AG04450 (cell line): ENCODE measurements at regions not wholly inside any gene's neighbourhood (a gene's known extent, or its start where the extent isn't known, plus 50 kb on each side); places are given as distances from the start of the nearest gene placed in this dataset.

Experiments
- CTCF ChIA-PET: fragments of 300-600, 350-600 bp; formaldehyde crosslinking; extraction: SDS; loops from one replicate; lab custom pipeline; 2022; ENCODE audit warnings: antibody characterized with exemption, inconsistent platforms; lab: Charles Lee
- POLR2A ChIA-PET: fragments of 350-600 bp; formaldehyde crosslinking; extraction: SDS; loops from one replicate; lab custom pipeline; 2021; ENCODE audit warnings: antibody characterized with exemption, inconsistent platforms; lab: Yijun Ruan, JAX
- DNase-seq: peaks from one replicate; pipeline ENCODE4 v3.0.0-alpha.2; 2011; ENCODE audit warnings: low read depth, low spot score
- H3K27ac ChIP-seq: one replicate; pipeline ENCODE4 v1.5.1; 2012; ENCODE audit warnings: low read depth, low read length, control low read depth
- H3K27me3 ChIP-seq: one replicate; pipeline ENCODE4 v1.6.0; 2012; ENCODE audit warnings: low read length; ENCODE audit not compliant: control insufficient read depth, insufficient read depth
- H3K4me3 ChIP-seq: 2 replicates; pipeline ENCODE4 v1.5.1; 2011; ENCODE audit warnings: mild to moderate bottlenecking, low read depth, low read length, control low read depth
- H3K9me3 ChIP-seq: 2 replicates; pipeline ENCODE4 v1.5.1; 2012; ENCODE audit warnings: low read length; ENCODE audit not compliant: control insufficient read depth, insufficient read depth
- CTCF ChIP-seq: IDR thresholded peaks from 2 replicates; pipeline ENCODE4 v1.5.1; 2011; ENCODE audit warnings: low read depth, low read length, control low read depth, inconsistent platforms

- H3K4me3 ChIP-seq = no peak overlapping the region
- H3K9me3 ChIP-seq = peaks cover 4% of the 10 kb centered on the region; the same call in 1 of the 2 replicates
- TF ChIP-seq CTCF = no peak
- H3K27ac ChIP-seq = no peak overlapping the region
- DNase-seq = no peak
- ChIA-PET POLR2A (no interaction called here), CTCF (no interaction called here)
- no peaks in the 10 kb centered on the region for H3K27me3 ChIP-seq
Measured at GRCh38 chr20:18922251-18922650, 108.7 kb downstream of the SCP2D1 start.

GRCh38 chr20:18922898-18923297 lies 109.3 kb downstream of the SCP2D1 start:
- H3K27me3 ChIP-seq = no peaks in the 10 kb centered on the region
- H3K27ac ChIP-seq = no peak overlapping the region
- TF ChIP-seq CTCF = no peak
- H3K4me3 ChIP-seq = no peak overlapping the region
- peaks cover under 1% of the 10 kb centered on the region; the same call in 1 of the 2 replicates for H3K9me3 ChIP-seq
- no peak for DNase-seq
- ChIA-PET POLR2A (no interaction called here), CTCF (no interaction called here)

- ChIA-PET CTCF (no interaction called here), POLR2A (no interaction called here)
- H3K27me3 ChIP-seq = no peaks in the 10 kb centered on the region
- no peak for DNase-seq
- no peak overlapping the region for H3K27ac ChIP-seq
- no peaks in the 10 kb centered on the region; the same call in 1 of the 2 replicates for H3K9me3 ChIP-seq
- TF ChIP-seq CTCF = no peak
- no peak overlapping the region for H3K4me3 ChIP-seq
Measured at GRCh38 chr20:18926965-18927364, 113.4 kb downstream of the SCP2D1 start.

GRCh38 chr20:18928626-18929025 lies 115.0 kb downstream of the SCP2D1 start:
- CTCF ChIA-PET = no interaction called here
- no peak for DNase-seq
- TF ChIP-seq CTCF = no peak
- Histone ChIP-seq H3K4me3 (no peak overlapping the region), H3K27me3 (no peaks in the 10 kb centered on the region), H3K27ac (no peak overlapping the region), H3K9me3 (no peaks in the 10 kb centered on the region)
- POLR2A ChIA-PET = no interaction called here

GRCh38 chr20:18929800-18930199 lies 116.2 kb downstream of the SCP2D1 start:
- Histone ChIP-seq H3K27ac (no peak overlapping the region), H3K9me3 (no peaks in the 10 kb centered on the region), H3K27me3 (no peaks in the 10 kb centered on the region), H3K4me3 (no peak overlapping the region)
- ChIA-PET POLR2A (no interaction called here), CTCF (no interaction called here)
- TF ChIP-seq CTCF = no peak
- DNase-seq = no peak
